Smooth muscle cell of the brain vasculature (primary cell): ENCODE measurements at regions not wholly inside any gene's neighbourhood (a gene's known extent, or its start where the extent isn't known, plus 50 kb on each side); places are given as distances from the start of the nearest gene placed in this dataset.

Experiments
- DNase-seq: peaks from one replicate; pipeline ENCODE4 v3.0.0-alpha.2; 2012; ENCODE audit warnings: low read depth, low spot score

DNA sequence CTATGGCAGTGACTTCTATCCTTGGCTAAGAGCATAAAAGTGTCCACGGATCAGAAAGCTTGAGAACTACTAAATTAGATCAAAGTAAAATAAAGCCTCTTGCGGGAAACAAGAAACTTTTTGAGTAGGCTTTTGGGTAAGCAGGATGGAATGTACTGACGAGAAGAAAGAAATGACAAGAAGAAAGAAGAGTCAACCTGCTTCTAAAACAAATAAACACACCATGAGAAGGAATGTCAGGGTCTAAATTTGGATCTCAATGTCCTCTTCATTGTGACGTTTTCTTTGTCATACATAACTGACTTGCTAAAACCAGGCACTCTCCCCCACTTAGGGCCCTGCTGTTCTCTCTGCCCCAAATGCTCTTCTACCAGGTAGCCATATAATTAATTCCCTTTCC, 290.1 kb upstream of the PTGER4 start:
- no peak for DNase-seq

DNA sequence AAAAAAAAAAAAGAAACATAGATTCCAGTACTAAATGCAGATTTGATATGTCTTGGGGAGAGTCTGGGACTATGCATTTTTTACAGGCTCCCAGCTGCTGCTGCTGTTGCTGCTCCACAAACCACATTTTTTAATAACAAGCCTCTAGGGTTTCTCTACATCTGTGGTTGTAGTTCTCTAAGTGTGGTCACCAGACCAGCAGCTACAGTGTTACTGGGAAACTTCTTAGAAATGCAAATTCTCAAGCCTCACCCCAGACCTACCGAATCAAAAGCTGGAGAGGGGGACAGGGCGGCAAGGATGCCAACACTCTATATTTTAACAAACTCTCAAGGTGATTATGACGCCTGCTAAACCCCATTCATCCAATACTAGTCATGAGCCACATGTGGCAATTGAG, 293.4 kb upstream of the PTGER4 start:
- DNase-seq = no peak

DNA sequence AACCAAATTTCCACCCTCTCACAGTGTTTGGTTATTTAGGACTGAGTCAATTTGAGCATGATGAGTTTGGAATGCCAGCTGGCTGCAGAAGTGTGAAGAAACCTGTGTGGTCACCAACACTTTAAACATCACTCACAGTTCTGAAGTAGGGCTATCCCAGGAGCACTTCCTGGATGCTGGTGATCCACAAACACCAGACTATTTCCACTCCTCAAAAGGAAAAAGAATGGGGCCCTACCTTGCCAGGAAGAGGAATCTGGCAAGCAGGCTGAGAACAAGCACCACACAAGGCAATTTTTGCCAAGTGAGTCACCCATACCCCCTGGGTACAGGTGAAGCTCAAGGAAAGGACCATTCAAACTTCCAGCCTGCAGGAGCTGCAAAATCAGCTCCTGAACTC, 294.2 kb upstream of the PTGER4 start:
- DNase-seq = no peak

DNA sequence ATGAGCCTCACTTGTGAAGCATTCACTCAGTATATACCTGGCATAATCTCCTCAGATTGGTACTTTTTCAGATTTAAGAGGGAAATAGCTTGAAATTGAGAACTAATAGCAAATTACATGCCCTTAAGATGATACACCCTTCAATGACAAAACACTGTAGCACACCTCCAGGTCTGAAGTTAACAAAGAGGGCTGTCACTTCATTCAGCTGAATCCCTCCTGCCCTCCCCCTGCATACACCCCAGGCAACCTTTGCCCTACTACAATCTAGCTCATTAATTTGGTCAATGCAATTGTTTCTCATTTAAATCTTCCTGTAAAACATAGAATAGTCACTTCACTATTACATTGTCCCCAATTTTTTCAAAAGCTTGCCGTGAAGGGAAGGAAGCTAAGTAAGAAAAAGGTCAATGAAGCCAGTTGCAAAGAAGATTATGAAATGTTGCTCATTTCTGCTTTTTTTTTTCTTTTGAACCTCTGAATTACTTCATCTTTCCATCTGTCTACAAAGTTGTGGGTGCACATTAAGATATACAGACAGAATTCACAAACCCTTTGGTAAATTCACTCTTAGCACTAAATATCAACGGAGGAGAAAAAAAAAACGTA, 294.8 kb upstream of the PTGER4 start:
- no peak for DNase-seq

DNA sequence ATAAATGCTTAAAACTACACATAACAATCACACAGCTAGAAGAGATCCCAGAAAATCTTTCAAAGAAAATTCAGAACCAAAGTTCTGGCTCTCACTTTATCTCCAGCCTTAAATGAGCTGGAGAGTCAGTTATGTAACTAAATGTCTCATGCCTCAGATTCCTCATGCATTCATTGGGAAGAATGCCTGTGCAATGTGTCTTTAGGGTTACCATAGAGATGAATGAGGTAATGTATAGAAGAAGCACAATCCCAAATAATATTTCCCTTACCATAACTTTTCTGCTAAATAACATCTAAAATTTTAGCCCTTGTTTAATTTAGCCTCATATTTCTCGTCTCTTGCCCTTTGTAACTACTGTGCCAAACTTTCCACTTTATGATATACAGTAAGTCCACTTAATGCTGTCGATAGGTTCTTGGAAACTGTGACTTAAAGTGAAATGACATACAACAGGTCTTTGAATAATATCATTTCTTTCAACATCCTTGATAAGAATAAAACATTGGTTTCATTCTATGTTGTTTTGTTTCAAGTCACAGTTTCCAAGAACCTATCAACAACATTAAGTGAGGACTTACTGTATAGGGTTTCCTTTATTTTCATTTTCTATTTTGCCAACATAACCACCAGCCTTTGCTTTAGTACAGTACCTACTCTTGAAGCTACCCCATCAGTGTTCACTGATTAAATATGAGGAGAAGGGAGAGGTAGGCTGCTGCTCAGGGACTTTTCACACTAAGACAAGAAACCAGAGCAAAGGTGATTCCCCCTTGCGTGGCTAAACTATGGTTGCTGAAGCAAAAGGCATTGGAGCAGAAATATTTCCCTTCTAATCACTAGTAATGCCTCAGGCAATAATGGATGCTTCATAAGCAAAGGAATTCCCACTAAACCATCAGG, 295.7 kb upstream of the PTGER4 start:
- DNase-seq = no peak

DNA sequence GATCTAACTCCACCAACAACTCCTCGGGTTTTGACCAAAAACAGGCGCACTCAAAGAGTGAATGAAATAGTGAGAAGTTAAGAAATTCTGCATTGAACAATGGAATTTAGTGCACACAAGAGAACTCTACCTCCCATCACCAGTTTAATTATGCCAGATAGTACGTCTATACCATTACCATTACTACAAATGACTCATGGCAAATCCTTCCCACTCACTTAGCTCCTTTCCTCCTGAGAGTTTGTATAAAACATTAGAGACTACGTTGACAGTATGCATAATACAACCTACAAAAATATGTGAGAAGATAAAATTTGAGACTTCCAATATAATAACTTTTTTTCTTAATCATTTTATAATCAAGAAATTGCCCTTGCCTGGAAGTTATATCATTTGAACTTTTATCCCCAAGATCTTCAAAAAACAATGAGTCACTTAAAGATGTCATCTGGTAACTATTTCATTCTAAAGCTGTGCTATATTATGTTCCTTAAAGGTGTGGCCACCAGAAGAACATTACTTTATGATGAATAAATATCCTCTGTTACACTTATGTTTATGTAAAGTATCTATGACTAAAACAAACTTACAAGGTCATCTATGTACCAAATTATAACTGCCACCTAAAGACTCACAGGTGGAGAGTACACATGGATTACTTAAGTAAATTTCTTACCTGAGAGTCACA, 297.9 kb upstream of the PTGER4 start:
- no peak for DNase-seq

DNA sequence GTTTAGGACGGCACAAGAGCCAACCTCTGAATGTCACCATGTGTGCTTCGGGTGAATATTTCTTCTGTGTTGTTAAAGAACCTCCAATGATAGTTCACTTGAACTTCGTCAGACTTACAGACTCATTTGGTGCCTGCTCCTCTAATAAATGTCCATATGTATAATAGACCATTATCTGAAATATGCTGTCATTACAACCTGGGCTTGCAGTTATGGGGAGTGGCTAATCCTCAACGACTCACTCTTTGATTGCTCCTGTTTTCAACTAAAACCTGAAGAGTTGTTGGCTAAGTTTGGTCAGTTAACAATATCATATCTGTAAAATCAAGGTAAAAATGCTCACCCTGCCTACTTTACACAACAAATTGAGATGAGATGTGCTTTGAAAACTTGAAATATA, 298.7 kb upstream of the PTGER4 start:
- DNase-seq = no peak

DNA sequence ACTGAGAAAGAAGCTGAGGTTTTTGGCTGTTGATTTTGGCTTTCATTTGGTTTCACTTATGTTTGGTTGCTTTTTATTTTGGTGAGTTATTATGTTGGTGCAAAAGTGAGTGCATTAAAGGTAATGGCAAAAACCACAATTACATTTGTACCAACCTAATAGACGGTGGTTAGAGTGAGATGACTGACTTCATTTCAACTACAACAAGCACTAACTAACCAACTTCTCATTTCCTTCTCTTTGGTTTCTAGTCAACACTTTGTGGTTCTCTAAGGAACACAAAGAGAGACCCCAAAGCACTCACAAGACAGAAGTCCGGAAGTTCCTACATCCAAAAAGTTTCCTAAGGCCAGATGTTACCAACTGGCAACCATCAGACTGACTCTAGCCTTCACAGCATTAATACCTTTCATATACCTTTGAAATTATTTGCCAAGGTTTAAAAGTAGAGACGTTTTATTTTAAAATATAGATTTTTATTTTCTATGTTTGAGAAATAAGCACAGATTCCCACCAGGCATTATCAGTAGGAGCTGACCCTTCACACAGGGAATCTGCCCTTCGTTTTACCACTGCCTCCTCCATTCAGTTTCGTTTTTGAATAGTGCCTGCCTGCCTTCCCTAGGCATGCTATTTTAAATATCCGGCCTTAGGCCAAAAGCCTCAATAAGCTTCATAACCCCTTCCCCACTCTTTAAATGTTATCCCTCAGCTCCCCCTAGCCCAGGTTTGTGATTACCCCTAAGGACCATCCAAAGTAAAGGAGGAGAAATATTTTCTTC, 301.1 kb upstream of the PTGER4 start:
- DNase-seq = no peak

DNA sequence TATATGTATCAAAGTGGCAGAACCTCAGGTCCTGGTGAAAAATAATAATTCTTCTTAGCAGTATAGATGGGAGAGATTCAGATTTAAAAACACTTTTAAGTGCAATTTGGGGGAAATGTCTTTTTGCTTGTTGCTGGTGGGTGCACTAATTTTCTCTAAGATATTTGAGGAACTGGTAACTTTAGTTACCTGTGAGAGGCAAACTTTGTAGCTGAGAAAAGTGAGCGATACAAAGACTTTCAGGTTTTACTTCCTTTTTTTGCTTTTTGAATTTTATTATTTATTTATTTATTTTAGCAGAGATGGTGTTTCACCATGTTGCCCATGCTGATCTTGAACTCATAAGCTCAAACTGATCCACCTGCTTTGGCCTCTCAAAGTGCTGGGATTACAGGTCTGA, 303.1 kb upstream of the PTGER4 start:
- no peak for DNase-seq

DNA sequence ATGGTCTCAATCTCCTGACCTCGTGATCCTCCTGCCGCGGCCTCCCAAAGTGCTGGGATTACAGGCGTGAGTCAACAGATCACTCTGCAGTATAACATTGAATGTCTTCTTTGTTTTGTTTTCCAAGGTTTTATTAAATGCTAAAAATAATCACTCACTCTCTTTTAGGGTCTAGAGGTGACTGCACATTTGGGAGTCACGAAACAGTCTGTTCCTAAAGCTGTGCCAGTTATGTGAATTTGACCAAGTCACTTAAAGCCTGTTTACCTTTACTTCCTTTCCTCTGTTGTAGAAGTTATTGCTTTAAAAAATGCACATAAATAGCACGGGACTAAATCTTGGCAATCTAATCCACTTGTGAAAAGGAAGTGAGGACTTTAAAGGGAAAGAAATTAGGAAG, 304.9 kb upstream of the PTGER4 start:
- DNase-seq = no peak

DNA sequence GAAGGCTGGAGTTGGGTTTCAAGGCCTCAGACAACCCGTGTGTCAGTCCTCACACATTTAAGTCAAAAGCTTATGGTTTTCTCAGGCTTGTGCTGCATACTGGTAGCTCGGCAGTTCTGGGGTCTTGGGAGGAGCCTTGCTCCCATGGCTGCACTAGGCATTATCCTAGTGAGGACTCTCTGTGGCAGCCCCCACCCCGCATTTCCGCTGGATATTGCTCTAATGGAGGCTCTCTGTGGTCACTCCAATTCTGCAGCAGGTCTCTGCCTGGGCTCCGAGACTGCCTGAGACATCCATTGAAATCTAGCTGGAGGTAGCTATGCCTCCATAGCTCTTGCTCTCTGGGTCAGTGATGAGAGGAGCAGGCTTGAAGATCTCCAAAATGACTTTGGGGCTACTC, 311.5 kb upstream of the PTGER4 start:
- DNase-seq = no peak

DNA sequence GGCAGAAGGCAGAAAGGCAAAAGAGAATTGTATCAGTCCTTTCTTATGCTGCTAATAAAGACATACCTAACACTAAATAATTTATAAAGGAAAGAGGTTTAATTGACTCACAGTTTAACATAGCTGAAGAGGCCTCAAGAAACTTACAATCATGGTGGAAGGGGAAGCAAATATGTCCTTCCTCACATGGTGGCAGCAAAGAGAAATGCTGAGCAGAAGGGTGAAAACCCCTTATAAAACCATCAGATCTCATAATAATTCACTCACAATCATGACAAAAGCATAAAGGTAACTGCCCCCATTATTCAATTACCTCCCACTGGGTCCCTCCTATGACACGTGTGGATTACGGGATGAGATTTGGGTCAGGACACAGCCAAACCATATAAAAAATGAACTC, 312.5 kb upstream of the PTGER4 start:
- no peak for DNase-seq

DNA sequence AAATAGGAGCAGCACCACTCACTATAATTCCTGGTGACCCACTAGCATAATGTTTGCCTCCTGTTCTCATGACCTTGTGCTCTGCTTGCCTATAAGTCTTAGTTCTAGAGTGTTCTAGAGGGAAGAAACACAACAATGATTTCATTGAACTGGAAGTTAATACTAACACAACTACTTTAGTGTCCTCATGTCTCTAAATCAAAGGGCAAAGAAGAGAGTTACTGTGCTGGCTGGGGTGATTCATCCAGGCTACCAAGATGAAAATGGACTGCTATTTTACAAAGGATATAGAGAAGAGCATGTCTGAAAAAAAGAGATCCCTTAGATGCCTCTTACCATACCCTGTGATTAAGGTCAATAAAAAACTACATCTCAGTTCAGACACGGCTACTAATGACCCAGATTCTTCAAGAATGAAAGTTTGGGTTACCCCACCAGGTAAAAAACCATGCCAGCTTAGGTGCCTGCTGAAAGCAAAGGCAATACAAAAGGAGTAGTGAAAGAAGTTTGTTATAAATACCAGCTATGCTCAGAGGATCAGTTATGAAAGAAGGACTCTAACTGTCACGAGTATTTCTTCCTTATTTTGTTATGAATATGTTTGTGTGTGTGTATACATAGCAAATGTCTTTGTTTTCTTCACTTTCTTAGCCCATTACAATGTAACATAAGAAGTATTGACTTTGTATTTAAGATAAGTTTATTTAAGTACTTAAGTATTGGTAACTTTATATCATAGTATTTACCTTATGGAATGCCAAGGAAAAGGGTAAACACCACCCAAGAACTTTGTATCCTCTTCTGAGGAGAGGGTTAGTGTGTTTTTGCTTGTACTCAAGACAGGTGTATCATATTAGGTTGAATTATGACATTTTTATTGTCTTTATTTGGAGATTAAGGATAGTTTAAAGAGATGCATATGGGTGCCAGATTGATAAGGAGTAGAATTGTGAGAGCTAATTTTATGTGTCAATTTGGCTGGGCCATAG, 314.1 kb upstream of the PTGER4 start:
- DNase-seq = no peak

DNA sequence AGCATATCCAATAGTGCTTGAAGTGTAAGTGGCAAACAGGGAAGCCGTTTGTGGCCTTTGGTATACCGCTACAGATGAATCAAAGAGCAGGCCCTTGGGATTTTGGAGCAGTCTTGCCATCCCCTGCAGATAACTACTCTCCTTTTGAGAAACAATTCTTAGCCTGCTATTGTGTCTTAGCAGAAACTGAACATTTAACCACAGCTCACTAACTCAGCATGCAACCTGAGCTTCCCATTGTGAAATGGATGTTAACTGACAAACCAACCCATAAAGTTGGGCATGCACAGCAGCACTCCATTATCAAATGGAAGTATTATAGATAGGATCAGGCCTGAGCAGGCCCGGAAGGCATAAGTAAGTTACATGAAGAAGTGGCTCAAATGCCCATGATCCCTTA, 315.3 kb upstream of the PTGER4 start:
- DNase-seq = no peak

DNA sequence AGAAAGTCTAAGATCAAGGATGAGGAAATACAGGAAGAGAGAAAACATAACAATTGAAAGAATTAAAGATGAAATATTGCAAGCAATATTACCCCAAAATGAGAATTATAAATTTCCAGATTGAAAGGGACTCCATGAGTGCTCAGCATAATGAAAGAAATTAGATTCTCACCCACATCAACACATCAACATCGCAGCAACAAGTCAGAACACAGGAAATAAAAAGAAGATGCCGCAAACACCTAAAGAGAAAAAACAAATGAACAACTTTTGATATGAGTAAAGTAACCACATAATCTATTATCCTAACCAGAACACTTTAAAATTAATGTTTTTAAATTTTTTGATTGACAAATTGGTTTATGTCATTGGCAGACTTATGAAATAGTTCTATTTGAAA, 318.3 kb upstream of the PTGER4 start:
- DNase-seq = no peak

DNA sequence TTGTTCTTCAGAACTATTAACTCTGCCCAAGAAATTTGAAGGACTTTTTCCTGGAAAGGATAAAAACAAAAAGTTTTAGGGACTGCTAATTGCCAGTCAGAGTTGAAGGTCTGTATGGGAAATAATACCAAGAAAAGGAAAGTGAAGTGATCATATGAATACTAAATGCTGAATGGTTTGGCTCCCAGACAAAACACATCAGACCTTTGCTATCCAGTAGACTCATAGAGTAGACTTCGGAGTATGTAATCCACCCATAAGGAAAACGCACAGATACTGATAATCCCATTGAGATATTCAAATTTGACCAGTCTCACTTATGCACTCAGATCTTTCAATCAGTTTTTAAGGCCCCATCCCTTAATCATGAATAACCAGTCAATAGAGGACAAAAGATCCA, 319.0 kb upstream of the PTGER4 start:
- DNase-seq = no peak

DNA sequence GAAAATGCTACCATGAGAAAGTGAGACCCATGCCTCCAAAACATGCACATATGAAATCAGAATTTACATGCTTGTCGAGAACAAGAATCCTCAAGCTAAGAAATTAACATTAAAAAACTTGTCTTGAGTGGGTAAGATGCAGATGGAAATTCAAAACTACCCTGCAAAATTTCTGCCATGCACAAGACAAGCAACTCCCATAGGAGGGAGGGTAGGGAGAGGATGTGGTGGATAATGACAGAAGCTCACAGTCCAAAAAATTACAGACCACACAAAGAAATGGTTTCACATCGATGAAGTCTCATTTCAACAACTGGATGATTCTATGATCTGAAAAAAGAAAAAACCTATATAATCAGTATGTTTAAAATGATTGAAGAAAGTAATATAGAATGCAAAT, 319.9 kb upstream of the PTGER4 start:
- DNase-seq = no peak

DNA sequence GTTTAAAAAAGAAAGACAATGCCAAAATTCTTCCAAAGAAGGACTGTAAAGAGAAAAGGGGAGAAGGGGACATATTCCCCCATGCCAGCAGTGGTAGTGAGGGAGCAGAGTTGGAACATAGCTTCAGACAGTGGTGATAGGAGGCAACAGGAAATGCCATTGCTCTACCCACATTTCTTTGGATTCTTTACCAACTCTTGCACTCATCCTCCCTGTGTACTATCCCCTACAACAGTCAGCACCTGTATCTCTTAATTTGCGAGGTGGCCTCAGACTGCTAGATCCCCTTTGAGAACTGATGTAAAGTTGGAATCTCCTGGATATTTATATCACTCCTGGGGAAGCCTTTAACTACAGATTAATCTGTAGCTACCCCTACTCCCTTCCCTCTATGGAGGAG, 320.6 kb upstream of the PTGER4 start:
- no peak for DNase-seq

DNA sequence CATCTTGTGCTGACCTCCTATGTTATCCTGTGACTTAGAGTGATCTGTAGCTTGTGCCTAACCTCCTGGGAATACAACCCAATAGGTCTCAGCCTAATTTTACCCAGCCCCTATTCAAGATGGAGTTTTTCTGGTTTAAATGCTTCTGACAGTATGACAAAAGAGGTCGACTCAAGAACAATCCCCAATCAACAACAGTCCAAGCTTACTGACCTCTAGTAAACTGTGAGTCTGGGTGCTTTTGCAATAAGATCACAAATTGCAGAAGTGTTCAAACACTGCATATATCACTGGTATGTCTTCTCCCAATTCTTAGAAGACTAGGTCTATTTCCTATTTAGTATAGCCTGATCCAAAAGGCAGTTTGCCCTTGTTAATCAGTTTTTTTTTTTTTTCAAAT, 323.5 kb upstream of the PTGER4 start:
- DNase-seq = no peak

DNA sequence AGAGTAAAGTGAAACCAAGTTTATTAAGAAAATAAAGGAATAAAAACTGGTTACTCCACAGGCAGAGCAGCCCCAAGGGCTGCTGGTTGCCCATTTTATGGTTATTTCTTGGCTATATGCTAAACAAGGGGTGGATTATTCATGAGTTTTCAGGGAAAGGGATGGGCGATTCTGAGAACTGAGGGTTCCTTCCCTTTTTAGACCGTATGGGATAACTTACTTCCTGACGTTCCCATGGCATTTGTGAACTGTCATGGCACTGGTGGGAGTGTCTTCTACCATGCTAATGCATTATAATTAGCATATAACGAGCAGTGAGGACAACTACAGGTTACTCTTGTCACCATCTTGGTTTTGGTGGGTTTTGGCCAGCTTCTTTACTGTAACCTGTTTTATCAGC, 323.9 kb upstream of the PTGER4 start:
- DNase-seq = no peak

DNA sequence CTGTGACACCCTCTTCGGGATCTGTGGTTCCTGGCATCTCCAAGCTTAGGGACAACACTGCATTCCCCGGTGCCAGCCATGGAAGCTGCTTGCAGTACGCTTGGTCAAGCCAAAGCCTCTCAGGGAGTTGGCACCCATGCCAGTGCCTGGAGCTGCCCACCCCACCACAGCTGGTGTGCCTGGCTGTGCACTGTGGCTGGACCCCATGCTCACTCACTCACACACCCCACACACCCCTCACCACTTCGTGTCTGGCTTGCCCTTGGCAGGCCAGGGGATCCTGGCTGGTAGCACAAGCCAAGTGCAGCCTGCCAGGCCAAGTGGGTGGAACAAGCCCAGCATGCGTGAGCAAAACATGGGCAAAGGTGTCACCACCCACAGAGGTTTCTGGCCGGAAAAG, 324.5 kb upstream of the PTGER4 start:
- no peak for DNase-seq
